GM10266 (cell line): ENCODE measurements at regions not wholly inside any gene's neighbourhood (a gene's known extent, or its start where the extent isn't known, plus 50 kb on each side); places are given as distances from the start of the nearest gene placed in this dataset.

ENCODE experiments used
- DNase-seq: peaks from one replicate; pipeline ENCODE4 v3.0.0; 2012; ENCODE audit errors: extremely low spot score
- TF ChIP-seq, protein P1 (sequence below): IDR thresholded peaks from 2 replicates; pipeline ENCODE4 v1.5.1; 2012; ENCODE audit warnings: mild to moderate bottlenecking, low read depth; ENCODE audit not compliant: control insufficient read depth, insufficient read depth; ENCODE audit errors: missing control alignments

DNA sequence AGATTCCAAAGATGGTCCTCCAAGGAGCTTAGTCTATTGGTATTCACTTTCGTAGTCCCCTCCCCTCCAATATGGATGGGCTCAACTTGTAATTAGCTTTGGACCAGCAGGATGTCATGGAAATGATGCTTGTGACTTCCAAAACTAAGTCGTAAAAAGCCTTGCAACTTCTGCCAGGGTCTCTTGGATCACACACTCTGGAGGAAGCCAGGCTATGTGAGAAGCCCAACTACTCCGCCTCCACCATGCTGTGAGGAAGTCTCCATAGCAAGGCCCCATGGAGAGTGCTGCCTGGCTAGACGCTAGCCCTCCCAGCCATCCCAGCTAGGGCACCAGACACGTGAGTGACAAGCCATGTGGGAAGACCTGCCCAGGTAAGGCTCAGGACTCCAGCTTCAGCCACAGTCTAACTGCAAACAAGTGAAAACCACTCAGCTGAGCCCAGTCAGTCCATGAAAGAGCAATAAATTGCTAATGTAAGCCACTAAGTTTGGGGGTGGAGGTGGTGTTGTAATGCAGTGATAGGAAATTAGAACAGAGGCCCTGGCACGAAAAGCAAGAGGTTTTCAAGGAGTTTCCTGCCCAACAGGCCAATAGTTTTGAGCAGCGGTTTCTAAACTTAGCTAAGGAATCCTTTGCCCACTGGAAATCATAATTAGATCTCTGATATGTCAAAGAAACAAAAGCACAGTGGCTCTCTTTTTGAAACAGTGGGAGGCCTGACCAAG lies 77.5 kb upstream of the GLI2 start:
- TF ChIP-seq, protein P1, sequence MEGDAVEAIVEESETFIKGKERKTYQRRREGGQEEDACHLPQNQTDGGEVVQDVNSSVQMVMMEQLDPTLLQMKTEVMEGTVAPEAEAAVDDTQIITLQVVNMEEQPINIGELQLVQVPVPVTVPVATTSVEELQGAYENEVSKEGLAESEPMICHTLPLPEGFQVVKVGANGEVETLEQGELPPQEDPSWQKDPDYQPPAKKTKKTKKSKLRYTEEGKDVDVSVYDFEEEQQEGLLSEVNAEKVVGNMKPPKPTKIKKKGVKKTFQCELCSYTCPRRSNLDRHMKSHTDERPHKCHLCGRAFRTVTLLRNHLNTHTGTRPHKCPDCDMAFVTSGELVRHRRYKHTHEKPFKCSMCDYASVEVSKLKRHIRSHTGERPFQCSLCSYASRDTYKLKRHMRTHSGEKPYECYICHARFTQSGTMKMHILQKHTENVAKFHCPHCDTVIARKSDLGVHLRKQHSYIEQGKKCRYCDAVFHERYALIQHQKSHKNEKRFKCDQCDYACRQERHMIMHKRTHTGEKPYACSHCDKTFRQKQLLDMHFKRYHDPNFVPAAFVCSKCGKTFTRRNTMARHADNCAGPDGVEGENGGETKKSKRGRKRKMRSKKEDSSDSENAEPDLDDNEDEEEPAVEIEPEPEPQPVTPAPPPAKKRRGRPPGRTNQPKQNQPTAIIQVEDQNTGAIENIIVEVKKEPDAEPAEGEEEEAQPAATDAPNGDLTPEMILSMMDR: no peak
- DNase-seq: no peak

DNA sequence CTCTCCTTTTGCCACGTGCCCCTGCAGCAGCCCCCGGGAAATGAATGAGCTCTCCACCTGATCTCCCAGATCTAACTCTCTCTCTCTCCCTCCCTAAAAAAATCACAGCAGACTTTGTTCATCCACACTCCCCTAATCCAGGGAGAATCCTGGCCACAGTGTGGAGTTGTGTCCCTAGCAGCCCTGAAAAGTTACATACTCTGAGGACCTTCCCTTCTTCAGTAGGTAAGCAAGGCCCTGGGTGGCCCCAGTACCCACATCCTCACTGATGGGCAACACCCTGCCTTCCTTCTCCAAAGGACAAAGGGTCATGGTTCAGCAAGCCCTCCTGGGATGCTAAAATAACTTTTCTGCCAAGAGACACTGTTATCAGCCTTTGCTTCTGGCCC lies 76.9 kb upstream of the GLI2 start:
- DNase-seq: no peak
- TF ChIP-seq, protein P1: no peak

DNA sequence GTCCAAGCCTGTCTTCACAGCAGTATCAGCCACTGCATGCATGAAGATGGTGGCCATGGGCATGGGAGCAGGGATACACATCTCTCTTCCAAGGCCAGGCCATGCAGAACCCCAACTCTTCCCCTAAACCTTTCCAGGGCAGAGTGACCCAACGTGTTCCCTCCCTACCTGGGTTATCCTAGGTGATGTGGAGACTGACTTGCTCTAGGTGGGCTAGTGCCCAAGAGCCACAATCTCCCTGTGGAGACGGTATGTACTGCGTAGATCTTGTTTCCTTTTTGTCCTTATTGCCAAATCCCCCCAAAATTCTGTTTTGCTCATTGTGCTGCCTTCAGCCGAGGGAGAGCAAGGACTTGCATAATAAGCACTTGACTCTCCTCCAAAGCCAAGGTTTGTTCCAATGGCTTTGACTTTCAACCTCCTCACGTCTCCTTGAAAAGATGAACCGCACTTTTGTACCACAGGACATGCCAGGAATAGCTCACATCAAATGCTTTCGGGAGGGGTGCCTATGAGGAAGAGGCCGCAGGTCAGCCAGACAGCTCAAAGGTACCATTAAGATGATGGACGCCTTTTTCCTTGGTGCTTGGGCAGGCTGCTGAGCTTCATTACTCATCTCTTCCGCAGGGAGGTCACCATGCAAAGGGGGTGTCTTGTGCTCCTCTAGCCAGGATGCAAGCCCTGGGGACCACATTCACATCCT lies 76.2 kb upstream of the GLI2 start:
- TF ChIP-seq, protein P1: no peak
- DNase-seq: no peak

DNA sequence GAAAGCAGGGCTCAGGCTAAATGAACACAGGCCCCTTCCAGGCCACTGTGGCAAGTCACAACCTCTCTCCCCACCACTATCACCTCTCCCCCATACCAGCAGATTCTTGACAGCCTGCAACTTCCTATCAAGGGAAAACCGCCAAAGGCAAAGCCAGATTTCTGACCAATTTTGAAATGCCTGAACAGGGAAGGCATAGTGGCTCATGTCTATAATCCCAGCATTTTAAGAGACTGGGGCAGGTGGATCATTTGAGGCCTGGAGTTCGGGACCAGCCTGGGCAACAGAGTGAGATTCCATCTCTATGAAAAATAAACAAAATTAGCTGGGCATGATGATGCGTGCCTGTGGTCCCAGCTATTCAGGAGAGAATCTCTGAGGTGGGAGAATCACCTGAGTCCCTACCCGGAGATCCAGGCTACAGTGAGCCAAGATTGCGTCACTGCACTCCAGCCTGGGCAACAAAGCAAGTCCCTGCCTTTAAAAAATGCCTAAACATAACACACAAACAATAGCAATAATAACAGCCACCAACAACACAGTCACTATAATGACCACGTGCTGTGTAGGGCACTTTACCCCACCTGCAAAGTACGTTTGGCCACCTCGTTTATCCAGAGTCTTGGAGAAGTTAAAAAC lies 75.5 kb upstream of the GLI2 start:
- DNase-seq: no peak
- TF ChIP-seq, protein P1: no peak

DNA sequence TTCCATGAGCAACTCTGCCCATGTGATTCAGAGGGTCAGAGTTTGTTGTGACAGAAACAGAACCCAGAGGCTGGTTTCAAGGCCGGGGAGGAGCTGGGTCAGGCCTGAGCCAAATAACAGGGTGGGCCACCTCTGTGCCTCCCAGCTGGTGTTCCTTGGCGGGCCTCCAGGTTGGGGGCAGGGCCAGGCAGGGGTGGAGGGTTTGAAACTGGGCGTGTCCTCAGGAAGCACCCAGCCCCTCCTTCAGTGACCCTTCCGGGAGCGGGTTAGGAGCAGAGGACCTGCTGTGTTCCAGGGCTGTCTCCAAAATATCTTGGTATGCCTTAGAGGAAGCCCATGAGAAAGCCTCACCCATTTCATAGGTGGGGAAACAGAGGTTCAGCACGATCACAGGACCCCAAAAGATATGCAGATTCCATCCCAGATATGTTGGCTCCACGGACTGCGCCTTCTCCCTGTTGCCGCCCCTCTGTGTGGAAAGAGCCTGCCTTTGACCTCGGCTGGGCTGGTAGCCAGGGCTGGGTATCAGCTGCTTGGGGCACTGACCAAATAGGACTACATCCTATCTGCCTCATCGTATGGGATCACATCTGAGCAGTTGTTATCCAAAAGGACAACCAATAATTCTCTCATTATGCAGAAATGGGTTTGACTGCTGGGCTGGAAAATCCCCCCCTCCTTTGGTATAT lies 74.8 kb upstream of the GLI2 start:
- TF ChIP-seq, protein P1: no peak
- DNase-seq: no peak

DNA sequence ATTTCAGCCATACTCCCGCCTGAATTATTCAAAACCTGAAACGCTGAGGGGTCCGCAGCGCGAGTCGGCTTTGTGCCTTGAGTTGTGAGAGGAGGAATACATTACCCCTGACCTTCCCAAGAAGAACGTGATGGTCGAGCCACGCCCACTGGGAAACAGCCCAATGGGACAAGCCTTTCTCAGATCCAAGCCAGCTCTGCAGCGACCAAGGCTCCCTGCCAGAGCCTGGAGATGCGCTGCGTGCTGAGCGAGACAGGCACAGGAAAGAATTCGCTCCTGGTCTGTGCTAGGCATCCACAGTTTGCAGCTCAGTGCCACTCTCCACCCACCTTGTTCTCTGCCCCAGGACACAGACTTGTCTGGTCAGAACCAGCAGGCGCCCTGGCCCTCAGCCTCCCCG lies 74.1 kb upstream of the GLI2 start:
- no peak for DNase-seq
- TF ChIP-seq, protein P1: no peak

DNA sequence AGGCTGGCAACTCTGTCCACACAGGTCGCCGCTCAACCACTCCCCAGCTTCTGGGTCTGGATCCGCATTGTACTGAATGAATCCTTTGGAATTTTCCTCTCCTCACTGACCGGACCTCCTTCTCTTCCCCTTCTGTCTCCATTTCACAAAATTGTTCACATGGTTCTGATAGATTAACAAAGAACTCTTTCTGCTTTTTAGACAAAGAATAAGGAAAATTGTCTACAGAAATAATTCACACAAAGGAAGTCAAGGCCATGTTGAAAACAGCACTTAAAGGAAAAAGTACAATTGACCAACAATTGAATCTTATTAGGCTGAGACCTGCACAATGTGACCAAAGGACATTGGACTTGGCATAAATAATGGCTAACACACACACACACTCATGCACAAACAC lies 73.6 kb upstream of the GLI2 start:
- TF ChIP-seq, protein P1: no peak
- no peak for DNase-seq
